ENCODE measurements at regions not wholly inside any gene's neighbourhood (a gene's known extent, or its start where the extent isn't known, plus 50 kb on each side); places are given as distances from the start of the nearest gene placed in this dataset.

GRCh38 chr5:8516356-8516755, 647.4 kb downstream of the MTRR start:
- H2AFZ ChIP-seq (ENCODE audit: low read depth, low read length), result no peak overlapping the region
- no peak overlapping the region for H3K4me3 ChIP-seq (ENCODE audit: low read length)
- no peak overlapping the region for H3K4me2 ChIP-seq (ENCODE audit: low read length)
- H3K27ac ChIP-seq (ENCODE audit: low read length), result no peak overlapping the region
- no peak for TF ChIP-seq REST (IDR thresholded peaks at IDR 0.05; ENCODE audit: borderline replicate concordance)
- no peak for TF ChIP-seq POLR2AphosphoS5 (IDR thresholded peaks at IDR 0.05)
- TF ChIP-seq, protein P1, sequence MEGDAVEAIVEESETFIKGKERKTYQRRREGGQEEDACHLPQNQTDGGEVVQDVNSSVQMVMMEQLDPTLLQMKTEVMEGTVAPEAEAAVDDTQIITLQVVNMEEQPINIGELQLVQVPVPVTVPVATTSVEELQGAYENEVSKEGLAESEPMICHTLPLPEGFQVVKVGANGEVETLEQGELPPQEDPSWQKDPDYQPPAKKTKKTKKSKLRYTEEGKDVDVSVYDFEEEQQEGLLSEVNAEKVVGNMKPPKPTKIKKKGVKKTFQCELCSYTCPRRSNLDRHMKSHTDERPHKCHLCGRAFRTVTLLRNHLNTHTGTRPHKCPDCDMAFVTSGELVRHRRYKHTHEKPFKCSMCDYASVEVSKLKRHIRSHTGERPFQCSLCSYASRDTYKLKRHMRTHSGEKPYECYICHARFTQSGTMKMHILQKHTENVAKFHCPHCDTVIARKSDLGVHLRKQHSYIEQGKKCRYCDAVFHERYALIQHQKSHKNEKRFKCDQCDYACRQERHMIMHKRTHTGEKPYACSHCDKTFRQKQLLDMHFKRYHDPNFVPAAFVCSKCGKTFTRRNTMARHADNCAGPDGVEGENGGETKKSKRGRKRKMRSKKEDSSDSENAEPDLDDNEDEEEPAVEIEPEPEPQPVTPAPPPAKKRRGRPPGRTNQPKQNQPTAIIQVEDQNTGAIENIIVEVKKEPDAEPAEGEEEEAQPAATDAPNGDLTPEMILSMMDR (IDR thresholded peaks at IDR 0.05; ENCODE audit: poor library complexity, severe bottlenecking), result no peak
- TF ChIP-seq EZH2 (IDR thresholded peaks at IDR 0.05; ENCODE audit: borderline replicate concordance, insufficient read depth, low read length, poor library complexity, severe bottlenecking), result no peak
- TF ChIP-seq RAD21 (conservative IDR thresholded peaks at IDR 0.05), result no peak
- TF ChIP-seq EP300 (conservative IDR thresholded peaks at IDR 0.05; ENCODE audit: poor library complexity, severe bottlenecking), result no peak
- no peak for TF ChIP-seq SMC3 (conservative IDR thresholded peaks at IDR 0.05; ENCODE audit: poor library complexity)
- TF ChIP-seq TAF1 (IDR thresholded peaks at IDR 0.05; ENCODE audit: low read depth), result no peak
- TF ChIP-seq MXI1 (conservative IDR thresholded peaks at IDR 0.05; ENCODE audit: poor library complexity, severe bottlenecking), result no peak
- H3K27me3 ChIP-seq (ENCODE audit: insufficient read depth, low read depth, low read length), result no peaks in the 10 kb centered on the region
- H3F3A ChIP-seq (ENCODE audit: insufficient read depth, low read length, poor library complexity, severe bottlenecking), result no peaks in the 10 kb centered on the region
- H3K9me2 ChIP-seq (ENCODE audit: insufficient read depth, low read length), result no peaks in the 10 kb centered on the region
- no peaks in the 10 kb centered on the region for H3K79me2 ChIP-seq (replicated peaks; ENCODE audit: insufficient read depth, low read length)
- H3K9me3 ChIP-seq (ENCODE audit: low read length), result no peaks in the 10 kb centered on the region
- no peak overlapping the region for H3K9ac ChIP-seq (ENCODE audit: low read length)
- no peaks in the 10 kb centered on the region for H4K20me1 ChIP-seq (ENCODE audit: insufficient read depth)
- H3K36me3 ChIP-seq (ENCODE audit: insufficient read depth, low read length), result no peaks in the 10 kb centered on the region

- TF ChIP-seq, protein P1 (IDR thresholded peaks at IDR 0.05; ENCODE audit: poor library complexity, severe bottlenecking), result no peak
- TF ChIP-seq POLR2AphosphoS5 (IDR thresholded peaks at IDR 0.05), result no peak
- no peaks in the 10 kb centered on the region for H3K36me3 ChIP-seq (ENCODE audit: insufficient read depth, low read length)
- no peak overlapping the region for H3K4me2 ChIP-seq (ENCODE audit: low read length)
- H3K27me3 ChIP-seq (ENCODE audit: insufficient read depth, low read depth, low read length), result no peaks in the 10 kb centered on the region
- no peak overlapping the region for H3K9ac ChIP-seq (ENCODE audit: low read length)
- H2AFZ ChIP-seq (ENCODE audit: low read depth, low read length), result no peak overlapping the region
- no peak overlapping the region for H3K4me3 ChIP-seq (ENCODE audit: low read length)
- H3F3A ChIP-seq (ENCODE audit: insufficient read depth, low read length, poor library complexity, severe bottlenecking), result no peaks in the 10 kb centered on the region
- no peaks in the 10 kb centered on the region for H3K79me2 ChIP-seq (replicated peaks; ENCODE audit: insufficient read depth, low read length)
- no peaks in the 10 kb centered on the region for H3K9me3 ChIP-seq (ENCODE audit: low read length)
- H3K9me2 ChIP-seq (ENCODE audit: insufficient read depth, low read length), result no peaks in the 10 kb centered on the region
- H3K27ac ChIP-seq (ENCODE audit: low read length), result no peak overlapping the region
- H4K20me1 ChIP-seq (ENCODE audit: insufficient read depth), result no peaks in the 10 kb centered on the region
Measured at GRCh38 chr5:8517456-8517855, 648.5 kb downstream of the MTRR start.

Measured in neural cell (in vitro differentiated cells).